ENCODE measurements at regions not wholly inside any gene's neighbourhood (a gene's known extent, or its start where the extent isn't known, plus 50 kb on each side); places are given as distances from the start of the nearest gene placed in this dataset.

DNA sequence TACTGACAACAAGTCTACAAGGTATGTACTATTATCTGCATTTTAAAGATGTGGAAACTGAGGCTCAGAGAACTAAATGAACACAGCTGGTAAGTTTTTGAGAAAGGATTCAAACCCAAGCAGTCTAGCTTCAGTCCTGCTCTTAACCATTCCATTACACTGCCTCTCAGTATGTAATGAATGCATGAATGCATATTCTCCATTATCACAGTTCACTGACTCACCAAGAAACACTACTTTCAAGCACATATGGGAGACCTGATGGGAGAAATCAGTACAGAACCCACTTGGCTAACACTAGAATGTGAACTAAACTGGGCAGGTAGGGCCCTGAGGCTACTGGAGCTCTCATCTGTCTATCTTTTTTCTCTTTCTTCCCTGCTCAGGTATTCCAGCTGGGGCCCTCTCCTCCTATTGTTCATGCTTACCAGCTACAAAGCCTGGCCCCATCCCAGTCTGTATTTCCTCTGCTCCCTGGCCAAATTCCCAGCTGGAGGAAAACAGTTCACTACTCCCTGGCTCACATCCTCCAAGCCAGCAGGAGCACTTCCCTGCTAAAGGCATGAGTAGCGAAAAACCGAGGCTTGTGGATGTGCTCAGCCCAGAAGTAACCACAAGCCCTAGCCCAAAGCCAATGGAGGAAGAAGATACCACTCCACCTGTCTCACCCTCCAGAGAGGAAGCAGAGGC lies 178.2 kb upstream of the ARHGEF9 start:
- TF ChIP-seq, protein P1, sequence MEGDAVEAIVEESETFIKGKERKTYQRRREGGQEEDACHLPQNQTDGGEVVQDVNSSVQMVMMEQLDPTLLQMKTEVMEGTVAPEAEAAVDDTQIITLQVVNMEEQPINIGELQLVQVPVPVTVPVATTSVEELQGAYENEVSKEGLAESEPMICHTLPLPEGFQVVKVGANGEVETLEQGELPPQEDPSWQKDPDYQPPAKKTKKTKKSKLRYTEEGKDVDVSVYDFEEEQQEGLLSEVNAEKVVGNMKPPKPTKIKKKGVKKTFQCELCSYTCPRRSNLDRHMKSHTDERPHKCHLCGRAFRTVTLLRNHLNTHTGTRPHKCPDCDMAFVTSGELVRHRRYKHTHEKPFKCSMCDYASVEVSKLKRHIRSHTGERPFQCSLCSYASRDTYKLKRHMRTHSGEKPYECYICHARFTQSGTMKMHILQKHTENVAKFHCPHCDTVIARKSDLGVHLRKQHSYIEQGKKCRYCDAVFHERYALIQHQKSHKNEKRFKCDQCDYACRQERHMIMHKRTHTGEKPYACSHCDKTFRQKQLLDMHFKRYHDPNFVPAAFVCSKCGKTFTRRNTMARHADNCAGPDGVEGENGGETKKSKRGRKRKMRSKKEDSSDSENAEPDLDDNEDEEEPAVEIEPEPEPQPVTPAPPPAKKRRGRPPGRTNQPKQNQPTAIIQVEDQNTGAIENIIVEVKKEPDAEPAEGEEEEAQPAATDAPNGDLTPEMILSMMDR (IDR thresholded peaks at IDR 0.05; ENCODE audit: extremely low read depth, low read depth, low read length): no peak
- Histone ChIP-seq H3K4me1 (ENCODE audit: insufficient read depth, low read length) (no peaks in the 10 kb centered on the region), H3K27me3 (ENCODE audit: insufficient read depth, low read length) (no peaks in the 10 kb centered on the region), H3K79me2 (ENCODE audit: insufficient read depth, low read length) (no peaks in the 10 kb centered on the region), H3K27ac (ENCODE audit: low read depth, low read length) (no peak overlapping the region), H3K4me2 (ENCODE audit: insufficient read depth, low read length) (no peak overlapping the region), H4K20me1 (ENCODE audit: insufficient read depth, low read length) (no peaks in the 10 kb centered on the region), H3K9me3 (ENCODE audit: low read depth, low read length) (no peaks in the 10 kb centered on the region), H2AFZ (ENCODE audit: low read length) (no peak overlapping the region), H3K4me3 (ENCODE audit: insufficient read depth, low read length) (no peak overlapping the region), H3K36me3 (ENCODE audit: insufficient read depth, low read length) (no peaks in the 10 kb centered on the region)
- DNase-seq (ENCODE audit: insufficient read length, low spot score, missing footprints): no peak

DNA sequence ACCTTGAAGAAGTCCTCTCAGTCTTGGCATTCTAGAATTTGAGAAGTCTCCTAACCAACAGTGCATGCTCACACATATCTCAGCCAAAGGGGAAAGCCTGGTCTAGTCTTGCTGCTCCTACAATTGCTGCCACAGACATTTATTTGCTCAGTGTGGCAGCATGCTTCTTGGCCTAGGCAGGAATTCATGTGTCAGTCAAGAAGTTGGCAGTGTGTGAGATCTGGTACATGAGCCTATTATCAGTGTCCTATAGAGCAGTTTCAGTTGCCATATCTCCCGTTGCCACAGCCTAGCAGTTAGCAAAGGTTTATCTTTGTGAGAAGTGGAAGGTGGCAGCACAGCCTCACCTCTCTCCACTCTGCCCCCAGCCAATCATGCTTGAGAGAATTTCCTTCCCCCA lies 176.9 kb upstream of the ARHGEF9 start:
- Histone ChIP-seq H3K4me2 (ENCODE audit: insufficient read depth, low read length) (no peak overlapping the region), H2AFZ (ENCODE audit: low read length) (no peak overlapping the region), H3K9me3 (ENCODE audit: low read depth, low read length) (no peaks in the 10 kb centered on the region), H3K27ac (ENCODE audit: low read depth, low read length) (no peak overlapping the region), H3K79me2 (ENCODE audit: insufficient read depth, low read length) (no peaks in the 10 kb centered on the region), H3K27me3 (ENCODE audit: insufficient read depth, low read length) (no peaks in the 10 kb centered on the region), H3K4me1 (ENCODE audit: insufficient read depth, low read length) (no peaks in the 10 kb centered on the region), H3K36me3 (ENCODE audit: insufficient read depth, low read length) (no peaks in the 10 kb centered on the region), H3K4me3 (ENCODE audit: insufficient read depth, low read length) (no peak overlapping the region), H4K20me1 (ENCODE audit: insufficient read depth, low read length) (no peaks in the 10 kb centered on the region)
- no peak for DNase-seq (ENCODE audit: insufficient read length, low spot score, missing footprints)
- TF ChIP-seq, protein P1 (IDR thresholded peaks at IDR 0.05; ENCODE audit: extremely low read depth, low read depth, low read length): no peak

DNA sequence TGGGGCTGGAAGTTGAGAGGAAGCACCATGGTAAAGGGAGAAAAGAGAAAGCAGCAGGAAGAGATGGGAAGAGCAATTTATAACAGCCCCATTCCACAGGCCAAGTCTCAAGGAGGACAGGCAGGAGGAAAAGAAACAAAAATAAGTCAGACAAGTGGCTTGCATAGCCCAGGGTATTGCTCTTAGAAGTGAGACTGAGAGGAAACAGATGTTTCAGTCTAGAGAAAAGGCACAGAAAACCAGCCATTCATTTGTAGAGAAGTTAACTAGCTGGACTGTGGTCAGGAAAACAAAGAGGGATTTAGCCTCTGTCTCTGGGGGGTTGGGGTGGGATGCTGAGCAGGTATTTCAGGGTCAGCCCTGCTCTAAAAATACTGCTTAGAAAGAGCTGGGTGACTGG lies 175.0 kb upstream of the ARHGEF9 start:
- Histone ChIP-seq H3K36me3 (ENCODE audit: insufficient read depth, low read length) (no peaks in the 10 kb centered on the region), H3K4me3 (ENCODE audit: insufficient read depth, low read length) (no peak overlapping the region), H2AFZ (ENCODE audit: low read length) (no peak overlapping the region), H4K20me1 (ENCODE audit: insufficient read depth, low read length) (no peaks in the 10 kb centered on the region), H3K9me3 (ENCODE audit: low read depth, low read length) (no peaks in the 10 kb centered on the region), H3K4me1 (ENCODE audit: insufficient read depth, low read length) (no peaks in the 10 kb centered on the region), H3K27ac (ENCODE audit: low read depth, low read length) (no peak overlapping the region), H3K79me2 (ENCODE audit: insufficient read depth, low read length) (no peaks in the 10 kb centered on the region), H3K27me3 (ENCODE audit: insufficient read depth, low read length) (no peaks in the 10 kb centered on the region), H3K4me2 (ENCODE audit: insufficient read depth, low read length) (no peak overlapping the region)
- TF ChIP-seq, protein P1 (IDR thresholded peaks at IDR 0.05; ENCODE audit: extremely low read depth, low read depth, low read length): no peak
- DNase-seq (ENCODE audit: insufficient read length, low spot score, missing footprints): no peak

DNA sequence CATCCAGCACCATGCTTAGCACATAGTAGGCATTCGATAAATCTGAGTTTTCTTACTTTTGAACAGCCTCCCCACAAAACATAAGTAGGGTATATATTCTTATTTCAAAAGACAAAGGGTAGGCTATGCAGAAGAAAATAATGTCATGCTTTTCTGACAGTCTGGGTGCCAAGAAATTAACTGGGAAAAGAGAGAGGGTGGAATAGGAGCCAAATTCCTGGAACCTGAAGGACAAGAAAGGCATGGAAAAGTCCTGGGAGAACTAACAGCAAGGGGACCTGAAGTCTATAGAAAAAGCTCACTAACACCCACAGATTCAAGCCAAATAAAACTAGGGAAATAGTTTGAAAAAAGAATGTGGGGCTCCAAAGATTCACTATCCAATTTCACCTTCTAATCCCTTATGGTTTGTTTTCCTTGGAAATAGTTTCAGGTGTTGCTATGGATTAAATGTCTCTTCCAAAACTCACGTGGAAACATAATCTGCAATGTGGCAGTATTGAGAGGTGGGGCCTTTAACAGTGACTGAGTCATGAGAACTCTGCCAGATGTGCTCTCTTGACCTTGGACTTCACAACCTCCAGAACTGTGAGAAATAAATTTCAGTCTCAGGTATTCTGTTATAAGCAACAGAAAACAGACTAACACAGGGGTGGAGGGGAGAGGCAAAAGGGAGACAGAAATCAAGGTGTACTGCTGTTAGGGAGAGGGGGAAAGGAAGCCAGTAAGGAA lies 173.3 kb upstream of the ARHGEF9 start:
- H3K4me1 ChIP-seq (ENCODE audit: insufficient read depth, low read length): no peaks in the 10 kb centered on the region
- TF ChIP-seq, protein P1 (IDR thresholded peaks at IDR 0.05; ENCODE audit: extremely low read depth, low read depth, low read length): no peak
- no peaks in the 10 kb centered on the region for H4K20me1 ChIP-seq (ENCODE audit: insufficient read depth, low read length)
- no peaks in the 10 kb centered on the region for H3K9me3 ChIP-seq (ENCODE audit: low read depth, low read length)
- H2AFZ ChIP-seq (ENCODE audit: low read length): no peak overlapping the region
- no peak overlapping the region for H3K27ac ChIP-seq (ENCODE audit: low read depth, low read length)
- H3K36me3 ChIP-seq (ENCODE audit: insufficient read depth, low read length): no peaks in the 10 kb centered on the region
- H3K4me2 ChIP-seq (ENCODE audit: insufficient read depth, low read length): no peak overlapping the region
- no peaks in the 10 kb centered on the region for H3K27me3 ChIP-seq (ENCODE audit: insufficient read depth, low read length)
- H3K4me3 ChIP-seq (ENCODE audit: insufficient read depth, low read length): no peak overlapping the region
- no peak for DNase-seq (ENCODE audit: insufficient read length, low spot score, missing footprints)
- no peaks in the 10 kb centered on the region for H3K79me2 ChIP-seq (ENCODE audit: insufficient read depth, low read length)

Data from osteoblast (primary cell).